ENCODE measurements at regions not wholly inside any gene's neighbourhood (a gene's known extent, or its start where the extent isn't known, plus 50 kb on each side); places are given as distances from the start of the nearest gene placed in this dataset.

DNA sequence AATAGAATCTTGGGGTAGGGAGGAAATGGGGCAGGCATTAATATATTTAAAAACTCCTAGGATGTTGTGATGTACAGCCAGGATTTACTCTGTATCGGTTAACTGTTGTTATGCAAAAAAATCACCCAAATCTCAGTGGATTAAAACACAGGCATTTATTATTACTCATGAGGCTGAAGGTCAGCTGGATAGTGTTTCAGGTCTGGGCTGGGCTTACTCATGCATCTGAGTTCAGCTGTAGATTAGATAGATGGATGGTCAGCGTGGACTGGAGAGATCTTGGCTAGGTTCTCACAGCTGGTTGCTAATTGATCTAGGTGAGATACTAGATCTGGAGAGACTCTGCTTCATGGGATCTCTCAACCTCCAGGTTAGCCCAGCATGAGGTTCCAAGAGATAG lies 131.4 kb downstream of the BTBD3 start:
- no peak overlapping the region for H3K4me3 ChIP-seq
- no peaks in the 10 kb centered on the region for H3K9me3 ChIP-seq (replicated peaks)
- H3K36me3 ChIP-seq: no peaks in the 10 kb centered on the region
- no peak for DNase-seq
- peaks cover 8% of the 10 kb centered on the region; the same call in 1 of the 2 replicates for H3K4me1 ChIP-seq
- H3K27ac ChIP-seq: no peak overlapping the region
- no peaks in the 10 kb centered on the region for H3K27me3 ChIP-seq

DNA sequence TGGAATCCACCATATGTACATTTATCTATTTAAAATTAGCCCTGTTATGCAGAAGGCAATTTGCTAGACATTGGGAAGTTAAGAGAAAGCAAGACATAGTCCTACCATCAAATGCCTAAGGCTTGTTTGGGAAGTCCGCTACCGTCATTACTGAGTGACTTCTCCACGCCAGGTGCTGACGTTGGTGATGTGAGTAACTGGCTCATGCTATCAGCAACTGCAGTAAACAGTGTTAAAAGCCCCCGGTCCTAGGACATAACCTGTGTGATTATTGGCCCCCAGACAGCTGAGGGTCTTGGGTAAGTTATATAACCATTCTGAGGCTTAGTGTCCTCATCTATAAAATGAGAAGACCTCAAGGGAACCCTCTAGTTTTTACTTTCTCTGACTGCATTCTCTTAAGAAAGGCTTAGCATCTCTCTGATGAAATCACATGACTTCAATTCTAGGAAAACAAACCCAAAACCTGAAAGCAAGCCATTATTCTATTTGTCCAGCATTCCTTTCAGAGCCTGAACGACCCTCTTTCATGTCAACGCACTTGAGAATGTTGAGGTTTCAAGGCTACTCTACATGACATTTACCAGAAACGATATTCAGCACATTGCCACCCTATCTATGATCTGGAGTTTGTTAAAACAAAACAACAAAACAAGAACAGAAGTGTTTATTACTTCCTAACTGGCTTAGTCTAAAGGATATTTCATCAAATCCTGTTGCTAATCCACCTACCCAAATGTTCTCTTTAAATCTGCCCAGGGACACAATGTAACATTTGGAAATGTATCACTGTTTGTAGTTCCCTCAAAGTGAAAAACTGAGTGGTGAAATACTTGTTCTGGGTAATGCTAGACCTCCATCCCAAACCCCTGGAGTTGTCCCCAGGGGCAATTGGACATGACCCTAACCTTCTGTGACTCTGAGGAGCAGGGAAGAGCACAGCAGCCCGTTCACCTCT lies 133.8 kb downstream of the BTBD3 start:
- no peak for DNase-seq
- Histone ChIP-seq H3K9me3 (replicated peaks) (no peaks in the 10 kb centered on the region), H3K36me3 (no peaks in the 10 kb centered on the region), H3K4me1 (peaks cover 8% of the 10 kb centered on the region; the same call in 1 of the 2 replicates), H3K27me3 (no peaks in the 10 kb centered on the region), H3K4me3 (no peak overlapping the region), H3K27ac (no peak overlapping the region)

DNA sequence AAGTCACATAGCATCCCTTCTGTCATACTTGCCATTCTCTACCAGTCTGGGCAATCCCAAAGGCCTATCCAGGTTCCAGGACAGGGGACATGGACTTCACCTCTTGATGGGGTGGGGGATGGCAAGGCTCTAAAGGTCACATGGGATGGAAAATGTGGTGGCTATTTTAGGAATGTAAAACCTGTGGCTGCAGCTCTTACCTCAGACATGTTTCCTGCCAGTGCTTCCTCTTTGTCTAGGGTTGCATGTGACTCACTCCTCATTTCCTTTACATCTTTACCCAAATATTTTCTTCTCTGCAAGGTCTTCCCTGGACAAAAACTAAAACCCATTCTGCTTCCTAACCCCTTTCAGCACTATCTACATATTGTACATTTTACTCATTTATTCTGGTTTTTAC lies 135.7 kb downstream of the BTBD3 start:
- Histone ChIP-seq H3K9me3 (replicated peaks) (no peaks in the 10 kb centered on the region), H3K27ac (no peak overlapping the region), H3K36me3 (no peaks in the 10 kb centered on the region), H3K4me3 (no peak overlapping the region), H3K4me1 (peaks cover 8% of the 10 kb centered on the region; the same call in 1 of the 2 replicates), H3K27me3 (no peaks in the 10 kb centered on the region)
- DNase-seq: no peak

DNA sequence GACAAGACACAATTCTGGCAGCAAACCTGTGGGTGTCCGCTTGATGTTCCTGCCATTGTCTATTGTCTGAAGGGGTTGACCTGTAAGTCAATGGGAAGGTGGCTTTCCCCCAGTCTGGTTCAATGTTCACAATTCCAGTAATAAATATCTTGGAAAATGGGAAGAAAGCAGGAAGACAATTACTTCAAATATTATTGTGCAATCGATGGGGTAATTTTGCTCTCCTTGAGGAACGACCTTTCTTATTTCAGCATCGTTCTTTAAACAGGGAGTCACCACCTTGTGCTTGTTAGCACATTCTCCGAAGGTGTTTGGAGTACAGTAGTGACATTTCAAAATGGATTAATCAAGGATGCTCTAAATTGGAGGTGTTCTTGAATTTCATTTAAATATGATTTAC lies 136.9 kb downstream of the BTBD3 start:
- Histone ChIP-seq H3K4me1 (peaks cover 8% of the 10 kb centered on the region; the same call in 1 of the 2 replicates), H3K36me3 (no peaks in the 10 kb centered on the region), H3K27me3 (no peaks in the 10 kb centered on the region), H3K27ac (no peak overlapping the region), H3K4me3 (no peak overlapping the region), H3K9me3 (replicated peaks) (no peaks in the 10 kb centered on the region)
- DNase-seq: no peak

DNA sequence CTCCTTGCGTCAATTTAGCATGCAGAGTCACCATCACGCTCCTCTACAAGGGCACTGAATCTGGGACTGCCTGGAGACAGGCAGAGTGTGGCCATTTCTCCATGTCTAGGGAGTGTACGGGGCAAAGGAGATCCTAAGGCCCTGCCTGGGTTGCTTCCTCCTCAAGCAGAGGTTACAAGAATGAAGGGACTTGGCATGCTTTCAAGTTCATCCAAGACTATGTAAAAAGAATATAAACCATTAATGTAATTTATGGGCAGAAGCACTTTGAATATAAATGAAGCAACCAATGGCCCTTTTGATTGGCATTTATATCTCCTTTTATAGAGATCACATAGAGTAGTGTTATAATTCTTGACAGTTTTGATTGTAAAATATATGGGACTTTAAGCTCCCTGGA lies 137.5 kb downstream of the BTBD3 start:
- DNase-seq: no peak
- no peak overlapping the region for H3K4me3 ChIP-seq
- H3K27me3 ChIP-seq: no peaks in the 10 kb centered on the region
- H3K36me3 ChIP-seq: no peaks in the 10 kb centered on the region
- H3K4me1 ChIP-seq: peaks cover 8% of the 10 kb centered on the region; the same call in 1 of the 2 replicates
- H3K27ac ChIP-seq: no peak overlapping the region
- H3K9me3 ChIP-seq (replicated peaks): no peaks in the 10 kb centered on the region

DNA sequence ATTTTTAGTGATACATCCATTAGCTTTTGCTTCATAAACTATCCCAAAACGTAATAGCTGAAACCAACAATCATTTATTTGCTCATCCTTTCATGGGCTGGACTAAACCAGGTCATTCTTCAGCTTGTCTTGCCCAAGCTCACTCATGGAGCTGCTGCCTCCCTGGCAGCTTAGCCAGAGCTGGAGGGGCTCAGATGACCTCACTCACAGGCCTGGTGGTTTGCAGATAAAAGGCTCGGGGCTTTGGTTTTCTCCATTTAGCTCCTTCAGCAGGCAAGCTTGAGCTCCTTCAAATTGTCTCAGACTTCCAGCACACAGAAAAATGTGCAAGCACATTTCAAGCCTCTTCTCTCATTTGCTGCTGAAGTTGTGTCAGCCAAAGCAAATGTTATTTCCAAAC lies 139.1 kb downstream of the BTBD3 start:
- H3K27ac ChIP-seq: no peak overlapping the region
- DNase-seq: peak in 1 of 2 experiments; percentile 11
- no peaks in the 10 kb centered on the region for H3K36me3 ChIP-seq
- H3K4me1 ChIP-seq: peaks cover 8% of the 10 kb centered on the region; the same call in 1 of the 2 replicates
- no peak overlapping the region for H3K4me3 ChIP-seq
- no peaks in the 10 kb centered on the region for H3K27me3 ChIP-seq
- H3K9me3 ChIP-seq (replicated peaks): no peaks in the 10 kb centered on the region

DNA sequence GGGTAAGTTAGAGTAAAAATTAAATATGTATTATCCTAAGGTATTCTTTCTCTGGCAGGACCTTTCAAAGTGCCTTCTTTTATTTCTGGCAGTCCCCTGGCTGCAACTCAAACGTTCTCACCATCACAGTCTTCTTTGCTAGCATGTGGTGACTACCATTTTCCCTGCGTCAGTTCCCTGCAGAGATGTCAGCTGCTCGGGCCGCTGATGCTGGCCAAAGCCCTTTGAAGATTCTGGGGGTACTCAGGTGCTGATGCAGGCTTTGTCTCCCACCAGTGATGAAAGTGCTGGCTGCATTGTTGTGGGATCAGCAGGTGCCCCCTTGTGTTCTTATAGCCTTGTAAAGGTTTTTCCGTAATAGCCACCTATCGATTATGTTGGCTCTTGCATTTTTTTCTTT lies 140.1 kb downstream of the BTBD3 start:
- no peak overlapping the region for H3K4me3 ChIP-seq
- no peak for DNase-seq
- H3K27me3 ChIP-seq: no peaks in the 10 kb centered on the region
- H3K9me3 ChIP-seq (replicated peaks): no peaks in the 10 kb centered on the region
- no peak overlapping the region for H3K27ac ChIP-seq
- H3K36me3 ChIP-seq: no peaks in the 10 kb centered on the region
- H3K4me1 ChIP-seq: peaks cover 8% of the 10 kb centered on the region; the same call in 1 of the 2 replicates

DNA sequence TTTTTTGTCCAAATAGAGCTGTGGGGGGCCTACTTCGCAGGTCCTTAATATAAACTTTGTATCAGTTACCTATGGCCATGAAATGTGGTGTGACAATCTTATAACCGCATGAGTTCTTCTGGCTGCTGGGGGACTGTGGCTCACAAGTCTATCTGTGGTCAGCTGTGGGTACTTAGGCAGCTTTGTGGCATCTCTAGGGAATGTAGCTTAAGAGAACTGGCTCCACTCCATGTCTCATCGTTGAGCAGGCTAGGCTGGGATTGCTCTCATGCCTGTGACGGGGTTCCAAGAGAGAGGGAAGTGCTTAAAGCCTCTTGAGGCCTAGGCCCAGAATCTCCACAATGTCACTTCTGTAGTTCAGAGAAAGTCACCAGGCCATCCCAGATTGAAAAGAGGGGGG lies 140.5 kb downstream of the BTBD3 start:
- Histone ChIP-seq H3K36me3 (no peaks in the 10 kb centered on the region), H3K27ac (no peak overlapping the region), H3K27me3 (no peaks in the 10 kb centered on the region), H3K4me1 (peaks cover 5% of the 10 kb centered on the region; the same call in 1 of the 2 replicates), H3K4me3 (no peak overlapping the region), H3K9me3 (replicated peaks) (no peaks in the 10 kb centered on the region)
- DNase-seq: peak; percentile 39 to 49

DNA sequence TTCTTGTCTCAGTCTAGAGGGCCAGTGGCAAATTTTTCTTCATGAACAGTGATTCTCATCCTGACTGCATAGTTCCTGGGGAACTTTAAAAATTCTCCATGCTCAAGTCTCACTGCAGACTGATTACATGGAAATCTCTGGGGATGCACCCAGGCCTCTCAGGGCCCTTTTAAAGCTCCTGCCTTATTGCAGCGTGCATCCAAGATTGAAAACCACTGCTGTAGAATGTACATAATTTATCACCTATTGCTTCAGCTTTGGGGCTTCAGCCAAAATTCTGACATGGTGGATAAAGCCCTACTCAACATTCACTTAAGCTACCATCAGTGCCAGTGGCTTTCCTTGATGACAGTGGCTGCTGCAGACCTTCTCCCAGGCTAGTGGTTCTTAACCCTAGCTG lies 143.8 kb downstream of the BTBD3 start:
- H3K4me1 ChIP-seq: no peaks in the 10 kb centered on the region; the same call in 1 of the 2 replicates
- H3K4me3 ChIP-seq: no peak overlapping the region
- no peaks in the 10 kb centered on the region for H3K36me3 ChIP-seq
- no peaks in the 10 kb centered on the region for H3K9me3 ChIP-seq (replicated peaks)
- H3K27ac ChIP-seq: no peak overlapping the region
- DNase-seq: no peak
- no peaks in the 10 kb centered on the region for H3K27me3 ChIP-seq

DNA sequence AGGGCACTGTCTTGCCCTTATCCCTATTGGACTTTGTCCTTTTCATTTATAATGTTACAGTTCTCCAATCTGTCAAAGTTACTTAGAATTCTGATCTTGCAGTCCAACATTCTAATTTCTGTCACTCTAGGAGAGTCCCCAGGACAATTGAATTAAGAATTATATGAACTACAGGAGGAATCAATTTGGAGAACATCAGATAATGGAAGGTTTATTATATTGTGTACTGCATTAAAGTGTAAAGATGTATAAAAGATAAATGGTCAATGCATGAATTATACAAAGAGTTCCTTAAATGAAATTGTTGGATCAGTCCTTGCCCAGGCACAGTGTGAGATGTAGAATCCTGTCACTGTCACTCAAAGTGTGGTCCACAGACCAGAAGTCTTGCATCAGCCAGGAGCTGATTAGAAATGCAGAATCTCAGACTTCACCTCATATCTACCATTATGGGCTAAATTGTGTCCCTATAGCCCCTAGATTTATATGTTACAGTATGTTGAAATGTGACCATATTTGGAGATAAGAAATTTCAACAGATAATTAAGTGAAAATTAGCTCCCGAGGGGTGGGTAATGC lies 145.5 kb downstream of the BTBD3 start:
- Histone ChIP-seq H3K4me1 (no peaks in the 10 kb centered on the region; the same call in 1 of the 2 replicates), H3K27me3 (no peaks in the 10 kb centered on the region), H3K27ac (no peak overlapping the region), H3K4me3 (no peak overlapping the region), H3K9me3 (replicated peaks) (no peaks in the 10 kb centered on the region), H3K36me3 (no peaks in the 10 kb centered on the region)
- DNase-seq: no peak

DNA sequence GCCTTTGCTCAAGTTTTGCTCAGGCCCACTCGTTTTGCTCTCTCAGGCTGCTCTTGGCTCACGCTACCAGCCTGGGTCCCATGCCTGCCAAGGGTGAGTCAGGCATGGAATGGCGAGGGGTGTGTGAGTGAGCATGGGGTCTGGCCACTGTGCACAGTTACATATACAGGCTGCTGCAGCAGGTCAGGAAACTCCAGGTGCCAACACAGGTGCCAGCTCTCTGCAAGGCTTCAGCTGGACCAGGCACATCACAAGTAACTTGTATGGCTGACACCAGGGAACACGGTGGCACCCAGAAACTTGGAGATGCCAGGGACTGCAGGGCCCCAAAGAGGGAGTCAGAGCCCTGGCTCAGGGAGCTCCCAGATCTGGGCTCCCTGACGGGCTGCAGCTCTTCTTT lies 146.8 kb downstream of the BTBD3 start:
- no peak overlapping the region for H3K4me3 ChIP-seq
- no peaks in the 10 kb centered on the region for H3K4me1 ChIP-seq
- no peaks in the 10 kb centered on the region for H3K27me3 ChIP-seq
- DNase-seq: no peak
- H3K36me3 ChIP-seq: no peaks in the 10 kb centered on the region
- no peak overlapping the region for H3K27ac ChIP-seq
- H3K9me3 ChIP-seq (replicated peaks): no peaks in the 10 kb centered on the region

DNA sequence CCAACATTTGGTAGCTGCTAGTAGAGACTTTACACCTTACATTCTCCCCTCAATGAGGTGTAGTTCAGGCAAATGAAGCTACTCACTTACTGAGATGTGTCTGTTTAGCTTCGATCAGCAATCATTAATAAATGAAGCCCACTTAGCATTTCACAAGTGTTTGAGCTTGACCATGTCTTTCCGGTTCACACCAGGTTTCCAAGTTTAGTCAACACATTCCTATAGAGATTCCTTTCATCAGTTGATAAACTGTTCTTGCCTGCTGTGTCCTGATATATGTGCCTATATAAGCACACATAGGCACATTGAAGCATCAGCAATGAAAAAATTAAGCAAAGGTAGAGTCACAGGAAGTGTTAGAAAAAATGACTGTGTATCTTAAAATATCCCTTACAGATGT lies 150.0 kb downstream of the BTBD3 start:
- no peaks in the 10 kb centered on the region for H3K36me3 ChIP-seq
- no peaks in the 10 kb centered on the region for H3K9me3 ChIP-seq (replicated peaks)
- H3K4me3 ChIP-seq: no peak overlapping the region
- no peak overlapping the region for H3K27ac ChIP-seq
- H3K27me3 ChIP-seq: no peaks in the 10 kb centered on the region
- no peaks in the 10 kb centered on the region for H3K4me1 ChIP-seq
- DNase-seq: no peak

DNA sequence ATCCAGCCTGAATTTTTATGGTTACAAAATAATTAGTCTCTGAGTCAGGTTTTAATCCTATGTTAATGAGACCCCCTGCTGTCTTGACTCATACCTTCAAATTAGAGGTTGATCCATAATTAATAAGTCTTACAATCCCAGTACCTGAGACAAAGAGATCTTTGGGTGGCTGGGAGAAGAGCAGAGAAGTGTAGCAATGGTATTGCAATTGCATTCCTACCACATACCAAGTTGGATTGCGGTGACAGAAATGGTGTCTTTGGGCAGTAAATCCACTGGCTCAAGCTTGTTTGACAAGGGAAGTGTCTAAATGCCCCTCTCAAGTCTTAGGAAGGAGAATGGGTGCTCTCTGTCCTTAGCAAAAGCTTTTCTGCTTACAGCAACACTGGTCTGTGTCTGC lies 150.4 kb downstream of the BTBD3 start:
- Histone ChIP-seq H3K4me3 (no peak overlapping the region), H3K27me3 (no peaks in the 10 kb centered on the region), H3K4me1 (no peaks in the 10 kb centered on the region), H3K9me3 (replicated peaks) (no peaks in the 10 kb centered on the region), H3K36me3 (no peaks in the 10 kb centered on the region), H3K27ac (no peak overlapping the region)
- DNase-seq: no peak

DNA sequence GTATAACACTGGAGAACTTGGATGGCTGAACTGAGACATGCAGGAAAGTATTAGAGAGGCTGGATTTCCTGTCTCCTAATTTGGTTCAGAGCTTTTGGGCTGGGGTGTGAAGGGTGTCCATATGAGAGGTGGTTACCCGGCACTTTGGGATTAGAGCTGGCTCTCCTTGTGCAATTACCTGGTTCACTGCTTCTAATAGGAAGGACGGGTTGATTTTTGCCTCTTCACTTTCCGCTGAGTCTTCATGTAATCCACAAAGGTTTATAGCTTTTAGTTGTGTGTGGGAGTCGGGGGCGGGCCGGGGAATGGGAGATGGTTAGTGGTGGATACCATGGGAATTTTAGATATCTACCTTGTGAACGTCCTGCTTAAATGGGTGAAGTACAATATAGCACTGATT lies 151.5 kb downstream of the BTBD3 start:
- Histone ChIP-seq H3K27ac (no peak overlapping the region), H3K27me3 (no peaks in the 10 kb centered on the region), H3K4me3 (no peak overlapping the region), H3K36me3 (no peaks in the 10 kb centered on the region), H3K9me3 (replicated peaks) (no peaks in the 10 kb centered on the region), H3K4me1 (no peaks in the 10 kb centered on the region)
- no peak for DNase-seq

DNA sequence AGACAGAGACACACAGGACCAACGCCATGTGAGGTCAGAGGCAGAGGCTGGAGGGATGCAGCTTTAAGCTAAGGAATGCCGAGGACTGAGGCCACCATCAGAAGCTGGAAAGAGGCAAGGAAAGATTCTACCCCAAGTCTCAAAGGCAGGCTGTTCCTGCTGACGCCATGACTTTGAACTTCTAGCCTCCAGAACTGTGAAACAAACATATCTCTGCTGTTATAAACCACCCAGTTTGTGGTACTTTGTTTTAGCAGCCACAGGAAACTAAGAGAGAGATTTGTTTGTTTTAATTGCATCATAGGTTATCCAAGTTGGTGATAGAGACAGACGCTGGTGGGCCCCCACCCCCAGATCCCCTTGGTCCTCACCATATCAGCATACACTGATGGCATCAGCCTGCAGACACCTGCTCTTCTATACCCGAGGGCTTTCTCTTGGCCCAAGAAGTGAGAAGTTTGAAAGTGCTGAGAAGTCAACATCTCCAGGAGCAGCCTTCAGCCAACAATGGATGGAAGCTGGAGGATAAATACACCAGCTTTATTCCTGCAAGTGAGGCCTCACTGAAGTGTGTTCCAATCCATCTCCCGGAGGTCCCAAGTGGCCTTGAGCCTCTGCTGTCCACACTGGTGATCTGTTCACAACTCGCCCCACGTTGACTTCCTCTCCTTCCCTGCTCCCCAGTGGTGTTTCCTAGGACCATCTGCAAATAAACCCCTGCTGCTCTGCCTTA lies 154.7 kb downstream of the BTBD3 start:
- Histone ChIP-seq H3K27ac (no peak overlapping the region), H3K9me3 (replicated peaks) (no peaks in the 10 kb centered on the region), H3K36me3 (no peaks in the 10 kb centered on the region), H3K27me3 (no peaks in the 10 kb centered on the region), H3K4me3 (no peak overlapping the region), H3K4me1 (no peaks in the 10 kb centered on the region)
- DNase-seq: no peak

All from SJCRH30 (cell line).